ENCODE measurements at regions not wholly inside any gene's neighbourhood (a gene's known extent, or its start where the extent isn't known, plus 50 kb on each side); places are given as distances from the start of the nearest gene placed in this dataset.

DNA sequence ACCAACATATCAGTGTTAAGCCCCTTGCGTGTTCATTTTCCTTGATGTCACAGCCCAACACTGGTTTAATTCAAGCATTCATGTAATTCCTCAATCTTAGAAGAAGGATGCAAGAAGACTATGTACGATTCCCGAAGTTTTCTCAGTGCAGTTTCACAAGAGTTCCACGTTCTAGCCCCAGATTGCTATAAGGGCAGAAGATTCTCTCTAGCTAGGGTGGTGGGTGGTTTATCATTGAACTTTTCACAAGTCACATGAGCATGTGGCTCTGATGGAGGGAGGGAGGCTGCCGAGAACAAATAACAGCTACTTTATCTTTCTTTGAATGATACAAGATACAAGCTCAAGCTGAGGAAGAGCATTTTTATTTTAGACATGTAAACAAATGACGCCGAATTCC is 71.9 kb upstream of the NHSL1 start:
- WGBS, result 26% methylated on average over 7 of the region's 7 CpGs
- no peak for DNase-seq (ENCODE audit: low spot score)
- Histone ChIP-seq H3K4me1 (replicated peaks) (no peaks in the 10 kb centered on the region), H3K27ac (no peak overlapping the region), H3K36me3 (no peaks in the 10 kb centered on the region), H3K4me3 (no peak overlapping the region), H3K27me3 (replicated peaks; ENCODE audit: insufficient read depth) (no peaks in the 10 kb centered on the region), H3K9me3 (no peaks in the 10 kb centered on the region)
- TF ChIP-seq, protein P1, sequence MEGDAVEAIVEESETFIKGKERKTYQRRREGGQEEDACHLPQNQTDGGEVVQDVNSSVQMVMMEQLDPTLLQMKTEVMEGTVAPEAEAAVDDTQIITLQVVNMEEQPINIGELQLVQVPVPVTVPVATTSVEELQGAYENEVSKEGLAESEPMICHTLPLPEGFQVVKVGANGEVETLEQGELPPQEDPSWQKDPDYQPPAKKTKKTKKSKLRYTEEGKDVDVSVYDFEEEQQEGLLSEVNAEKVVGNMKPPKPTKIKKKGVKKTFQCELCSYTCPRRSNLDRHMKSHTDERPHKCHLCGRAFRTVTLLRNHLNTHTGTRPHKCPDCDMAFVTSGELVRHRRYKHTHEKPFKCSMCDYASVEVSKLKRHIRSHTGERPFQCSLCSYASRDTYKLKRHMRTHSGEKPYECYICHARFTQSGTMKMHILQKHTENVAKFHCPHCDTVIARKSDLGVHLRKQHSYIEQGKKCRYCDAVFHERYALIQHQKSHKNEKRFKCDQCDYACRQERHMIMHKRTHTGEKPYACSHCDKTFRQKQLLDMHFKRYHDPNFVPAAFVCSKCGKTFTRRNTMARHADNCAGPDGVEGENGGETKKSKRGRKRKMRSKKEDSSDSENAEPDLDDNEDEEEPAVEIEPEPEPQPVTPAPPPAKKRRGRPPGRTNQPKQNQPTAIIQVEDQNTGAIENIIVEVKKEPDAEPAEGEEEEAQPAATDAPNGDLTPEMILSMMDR (IDR thresholded peaks at IDR 0.05), result no peak
- TF ChIP-seq POLR2AphosphoS5 (IDR thresholded peaks at IDR 0.05), result no peak
- TF ChIP-seq POLR2A (IDR thresholded peaks at IDR 0.05), result no peak
- intact Hi-C loops (cut with DNase I), result no loop called here

DNA sequence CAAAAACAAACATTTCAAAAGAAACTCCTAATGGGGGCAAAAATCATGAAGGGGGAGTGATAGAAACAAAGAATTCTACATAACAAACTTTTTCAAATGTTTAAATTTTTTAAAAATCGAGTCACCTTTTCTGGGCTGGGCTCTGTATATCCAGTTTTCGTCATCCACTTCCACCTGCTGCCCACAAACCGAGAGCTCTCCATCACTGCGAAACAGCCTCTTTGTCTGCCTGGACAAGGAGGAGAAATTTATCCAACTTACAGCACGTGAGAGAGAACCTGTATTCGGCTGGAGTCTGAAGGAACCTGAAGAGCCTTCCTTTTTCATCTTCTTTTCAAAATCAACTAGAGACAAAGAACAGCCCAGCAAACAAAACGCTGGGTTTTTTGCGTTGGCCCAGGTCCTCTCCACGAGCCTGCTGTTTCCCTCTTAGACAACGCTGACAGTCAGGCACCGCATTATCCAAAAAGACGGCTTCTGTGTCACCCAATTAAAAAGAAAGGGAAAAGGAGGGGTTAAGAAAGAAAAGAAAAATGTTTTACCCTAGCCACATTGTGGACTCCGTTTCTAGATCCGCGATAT is 72.4 kb upstream of the NHSL1 start:
- Histone ChIP-seq H3K4me3 (peak overlapping the region; percentile 22 to 30), H3K27ac (peak overlapping the region; percentile 26 to 68), H3K4me1 (replicated peaks) (no peaks in the 10 kb centered on the region), H3K36me3 (no peaks in the 10 kb centered on the region), H3K9me3 (no peaks in the 10 kb centered on the region), H3K27me3 (replicated peaks; ENCODE audit: insufficient read depth) (no peaks in the 10 kb centered on the region)
- 12% methylated on average over 15 of the region's 15 CpGs for WGBS
- intact Hi-C loops (cut with DNase I), result no loop called here
- TF ChIP-seq POLR2AphosphoS5 (IDR thresholded peaks at IDR 0.05), result no peak
- no peak for TF ChIP-seq POLR2A (IDR thresholded peaks at IDR 0.05)
- TF ChIP-seq, protein P1 (IDR thresholded peaks at IDR 0.05), result no peak
- DNase-seq (ENCODE audit: low spot score), result no peak

DNA sequence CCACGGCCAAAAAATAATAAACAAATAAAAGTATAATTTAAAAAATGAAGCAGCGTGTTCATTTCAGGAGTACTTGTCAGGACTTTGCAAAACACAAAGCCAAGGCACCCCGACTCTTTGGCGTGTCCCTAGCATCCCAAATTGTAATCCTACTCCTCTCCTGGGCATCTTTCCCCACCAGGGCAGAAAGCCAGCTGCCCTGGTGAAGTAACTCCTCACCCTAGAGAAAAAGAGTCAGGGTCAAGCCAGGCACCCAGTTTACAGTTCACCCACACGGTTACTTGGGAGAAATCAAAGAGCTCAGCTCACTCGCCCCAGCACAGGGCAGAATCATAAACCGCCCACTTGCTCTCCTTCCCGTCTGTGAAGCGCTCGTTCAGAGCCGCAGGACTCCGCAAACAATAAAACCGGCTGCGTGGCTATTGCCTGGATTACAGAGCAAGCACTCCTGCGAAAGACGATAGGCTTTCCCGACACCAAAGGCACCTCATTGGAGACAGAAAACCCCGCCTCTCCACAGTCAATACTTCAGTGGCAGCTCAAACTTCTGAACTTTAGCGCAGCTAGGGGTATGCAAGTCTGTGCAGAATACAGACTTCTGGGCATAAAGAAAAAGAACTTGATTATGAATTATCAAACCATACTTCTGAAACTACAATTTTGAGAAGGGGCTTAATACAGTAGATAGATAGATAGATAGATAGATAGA is 73.0 kb upstream of the NHSL1 start:
- TF ChIP-seq, protein P1 (IDR thresholded peaks at IDR 0.05), result no peak
- TF ChIP-seq POLR2AphosphoS5 (IDR thresholded peaks at IDR 0.05), result peak; percentile 81
- TF ChIP-seq POLR2A (IDR thresholded peaks at IDR 0.05), result no peak
- WGBS, result 4% methylated on average over 19 of the region's 19 CpGs
- Histone ChIP-seq H3K4me1 (replicated peaks) (no peaks in the 10 kb centered on the region), H3K27me3 (replicated peaks; ENCODE audit: insufficient read depth) (no peaks in the 10 kb centered on the region), H3K4me3 (peak overlapping the region; percentile 22 to 30), H3K27ac (peak overlapping the region; percentile 26 to 68), H3K36me3 (no peaks in the 10 kb centered on the region), H3K9me3 (no peaks in the 10 kb centered on the region)
- intact Hi-C loops (cut with DNase I), result no loop called here
- DNase-seq (ENCODE audit: low spot score), result peak; percentile 84

DNA sequence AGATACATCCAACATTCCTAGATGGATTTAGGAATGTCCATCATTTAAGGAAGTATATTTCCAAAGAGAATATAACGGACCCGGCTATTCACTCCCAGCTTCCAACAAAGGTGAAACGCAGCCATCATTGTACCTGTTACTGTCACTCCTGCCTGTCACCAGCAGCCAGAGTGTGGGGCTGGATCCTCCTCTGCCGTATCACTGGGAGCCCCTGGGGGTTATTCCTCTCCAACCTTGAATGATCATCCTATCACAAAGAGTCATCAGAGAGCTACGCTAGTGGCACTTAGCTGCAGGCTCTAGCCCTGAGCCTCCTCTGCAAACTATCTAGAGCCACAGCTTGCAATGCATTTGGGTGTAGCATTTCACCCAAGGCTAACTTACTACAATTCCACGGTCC is 73.6 kb upstream of the NHSL1 start:
- TF ChIP-seq POLR2AphosphoS5 (IDR thresholded peaks at IDR 0.05), result no peak
- H3K27me3 ChIP-seq (replicated peaks; ENCODE audit: insufficient read depth), result no peaks in the 10 kb centered on the region
- 49% methylated on average over 6 of the region's 6 CpGs for WGBS
- no peak overlapping the region for H3K27ac ChIP-seq
- intact Hi-C loops (cut with DNase I), result no loop called here
- H3K36me3 ChIP-seq, result no peaks in the 10 kb centered on the region
- no peak for DNase-seq (ENCODE audit: low spot score)
- H3K4me3 ChIP-seq, result no peak overlapping the region
- H3K4me1 ChIP-seq (replicated peaks), result no peaks in the 10 kb centered on the region
- no peaks in the 10 kb centered on the region for H3K9me3 ChIP-seq

DNA sequence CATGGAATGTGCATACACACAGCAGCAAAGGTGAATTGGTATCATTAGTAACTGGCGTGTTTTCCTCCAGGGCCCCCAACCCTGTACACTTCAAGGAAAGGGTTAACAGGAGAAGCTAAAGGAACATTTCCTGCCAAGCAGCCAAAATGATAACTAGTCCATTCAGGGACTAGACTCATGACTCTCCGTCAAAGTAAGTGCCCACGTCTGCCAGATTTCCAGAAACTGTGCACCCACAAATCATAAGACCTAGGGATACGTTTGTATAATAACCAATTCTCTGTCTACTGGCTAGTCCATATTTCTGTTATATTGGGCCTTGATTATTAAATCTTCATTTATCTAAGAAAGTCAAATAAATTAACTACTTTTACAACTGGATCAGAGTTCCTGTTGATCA is 76.0 kb upstream of the NHSL1 start:
- DNase-seq (ENCODE audit: low spot score), result no peak
- TF ChIP-seq, protein P1 (IDR thresholded peaks at IDR 0.05), result no peak
- no peak for TF ChIP-seq POLR2AphosphoS5 (IDR thresholded peaks at IDR 0.05)
- no peak for TF ChIP-seq POLR2A (IDR thresholded peaks at IDR 0.05)
- no peak overlapping the region for H3K27ac ChIP-seq
- no peaks in the 10 kb centered on the region for H3K27me3 ChIP-seq (replicated peaks; ENCODE audit: insufficient read depth)
- no peaks in the 10 kb centered on the region for H3K36me3 ChIP-seq
- 88% methylated on average over 4 of the region's 4 CpGs for WGBS
- intact Hi-C loops (cut with DNase I), result no loop called here
- no peaks in the 10 kb centered on the region for H3K9me3 ChIP-seq
- no peak overlapping the region for H3K4me3 ChIP-seq
- H3K4me1 ChIP-seq (replicated peaks), result no peaks in the 10 kb centered on the region
